Effector memory CD4-positive, alpha-beta T cell (primary cell): ENCODE measurements at regions not wholly inside any gene's neighbourhood (a gene's known extent, or its start where the extent isn't known, plus 50 kb on each side); places are given as distances from the start of the nearest gene placed in this dataset.

Experiments used
- DNase-seq, 3 donors: peaks; one replicate each; pipeline ENCODE4 v3.0.0-alpha.2; 2020
- H3K27ac ChIP-seq: 2 replicates; pipeline ENCODE4 v1.7.0; 2013; ENCODE audit warnings: mild to moderate bottlenecking, low read length, moderate library complexity; ENCODE audit not compliant: insufficient read depth, poor library complexity, severe bottlenecking
- H3K27me3 ChIP-seq: replicated peaks from 2 replicates; pipeline ENCODE4 v1.7.0; 2013; ENCODE audit warnings: mild to moderate bottlenecking, low read length; ENCODE audit not compliant: insufficient read depth, control insufficient read depth, poor library complexity, severe bottlenecking
- H3K36me3 ChIP-seq: 2 replicates; pipeline ENCODE4 v1.7.0; 2013; ENCODE audit warnings: mild to moderate bottlenecking, low read length, moderate library complexity; ENCODE audit not compliant: control insufficient read depth, insufficient read depth
- H3K4me1 ChIP-seq: 2 replicates; pipeline ENCODE4 v1.7.0; 2013; ENCODE audit warnings: low read length, mild to moderate bottlenecking; ENCODE audit not compliant: control insufficient read depth, insufficient read depth, poor library complexity, severe bottlenecking
- H3K4me3 ChIP-seq: 2 replicates; pipeline ENCODE4 v1.7.0; 2013; ENCODE audit warnings: low read length, low read depth, mild to moderate bottlenecking; ENCODE audit not compliant: insufficient read depth, poor library complexity, severe bottlenecking
- H3K9me3 ChIP-seq: 2 replicates; pipeline ENCODE4 v1.7.0; 2013; ENCODE audit warnings: mild to moderate bottlenecking, low read length, moderate library complexity; ENCODE audit not compliant: control insufficient read depth

- Histone ChIP-seq H3K36me3 (no peaks in the 10 kb centered on the region), H3K4me1 (no peaks in the 10 kb centered on the region), H3K27ac (no peak overlapping the region), H3K27me3 (no peaks in the 10 kb centered on the region), H3K4me3 (no peak overlapping the region), H3K9me3 (no peaks in the 10 kb centered on the region)
- no peak for DNase-seq
Measured at GRCh38 chr9:89868100-89868499, 263.3 kb downstream of the GADD45G start.

DNA sequence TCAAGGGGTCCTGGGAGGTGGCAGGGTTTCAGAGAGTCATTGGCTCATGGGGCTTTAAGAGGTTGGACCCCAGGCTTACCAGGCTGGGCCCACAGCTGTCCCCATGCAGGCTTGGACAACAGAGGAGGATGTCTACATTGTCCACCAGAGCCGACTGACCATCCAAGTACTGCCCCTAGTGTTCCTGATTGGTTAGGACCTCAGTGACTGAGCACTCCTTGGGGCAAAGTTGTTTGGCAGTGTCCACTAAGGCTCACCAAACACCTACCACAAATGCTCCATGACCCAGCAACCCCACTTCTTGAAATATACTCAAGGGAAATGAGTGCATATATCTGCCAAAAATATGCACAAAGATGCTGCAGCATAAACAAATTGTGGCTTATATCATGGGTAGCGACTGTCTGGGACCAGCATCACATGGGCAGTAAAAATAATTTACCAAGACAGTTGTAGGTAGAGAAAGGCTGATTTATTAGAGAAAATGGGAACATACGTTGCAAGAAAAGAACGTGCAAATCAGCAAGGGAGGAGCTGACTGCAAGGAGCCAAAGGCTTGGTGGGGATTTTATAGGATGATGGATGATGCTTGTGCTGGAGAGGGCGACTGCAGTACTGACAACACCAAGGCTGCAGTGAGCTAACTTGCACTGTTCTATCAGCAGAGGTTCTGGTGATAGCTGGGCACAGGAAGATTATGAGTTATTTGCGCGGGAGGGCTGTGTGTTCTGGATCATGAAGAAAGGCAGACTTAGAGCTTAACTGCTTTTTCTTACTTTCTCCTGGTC lies 265.2 kb downstream of the GADD45G start:
- Histone ChIP-seq H3K4me1 (no peaks in the 10 kb centered on the region), H3K36me3 (no peaks in the 10 kb centered on the region), H3K27me3 (no peaks in the 10 kb centered on the region), H3K4me3 (no peak overlapping the region), H3K9me3 (no peaks in the 10 kb centered on the region), H3K27ac (no peak overlapping the region)
- no peak for DNase-seq

DNA sequence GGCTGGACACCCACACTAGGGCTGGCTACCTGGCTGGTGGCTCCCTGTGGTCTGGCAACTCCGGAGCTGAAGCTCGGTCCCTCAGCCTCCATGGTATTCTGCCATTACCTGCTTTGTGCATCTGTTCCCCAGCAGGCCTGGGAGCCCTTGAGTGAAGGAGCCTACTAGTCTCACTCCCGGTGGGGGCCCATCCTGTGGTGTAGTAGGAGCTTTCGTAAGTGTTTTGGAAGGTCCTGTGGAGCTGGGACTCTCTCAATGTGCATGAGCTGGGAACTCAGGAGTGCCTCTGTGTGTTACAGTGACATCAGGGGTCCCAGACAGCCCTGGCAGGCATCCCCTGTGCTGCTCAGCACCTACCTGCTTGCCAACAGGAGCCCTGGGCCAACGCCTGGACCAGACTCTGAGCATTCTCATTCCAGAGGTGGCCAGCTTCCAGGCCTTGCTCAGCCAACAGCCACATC lies 267.1 kb downstream of the GADD45G start:
- no peak overlapping the region for H3K27ac ChIP-seq
- H3K27me3 ChIP-seq, result no peaks in the 10 kb centered on the region
- no peak overlapping the region for H3K4me3 ChIP-seq
- no peaks in the 10 kb centered on the region for H3K9me3 ChIP-seq
- H3K4me1 ChIP-seq, result no peaks in the 10 kb centered on the region
- DNase-seq, result no peak
- H3K36me3 ChIP-seq, result no peaks in the 10 kb centered on the region

GRCh38 chr9:89872426-89872912 lies 267.7 kb downstream of the GADD45G start:
- no peaks in the 10 kb centered on the region for H3K4me1 ChIP-seq
- H3K36me3 ChIP-seq, result no peaks in the 10 kb centered on the region
- no peak for DNase-seq
- H3K9me3 ChIP-seq, result no peaks in the 10 kb centered on the region
- no peak overlapping the region for H3K27ac ChIP-seq
- H3K27me3 ChIP-seq, result no peaks in the 10 kb centered on the region
- no peak overlapping the region for H3K4me3 ChIP-seq

- H3K36me3 ChIP-seq, result no peaks in the 10 kb centered on the region
- no peak overlapping the region for H3K27ac ChIP-seq
- no peaks in the 10 kb centered on the region for H3K9me3 ChIP-seq
- H3K4me3 ChIP-seq, result no peak overlapping the region
- no peaks in the 10 kb centered on the region for H3K4me1 ChIP-seq
- no peaks in the 10 kb centered on the region for H3K27me3 ChIP-seq
- no peak for DNase-seq
Measured at GRCh38 chr9:89872913-89873707, 268.3 kb downstream of the GADD45G start.

DNA sequence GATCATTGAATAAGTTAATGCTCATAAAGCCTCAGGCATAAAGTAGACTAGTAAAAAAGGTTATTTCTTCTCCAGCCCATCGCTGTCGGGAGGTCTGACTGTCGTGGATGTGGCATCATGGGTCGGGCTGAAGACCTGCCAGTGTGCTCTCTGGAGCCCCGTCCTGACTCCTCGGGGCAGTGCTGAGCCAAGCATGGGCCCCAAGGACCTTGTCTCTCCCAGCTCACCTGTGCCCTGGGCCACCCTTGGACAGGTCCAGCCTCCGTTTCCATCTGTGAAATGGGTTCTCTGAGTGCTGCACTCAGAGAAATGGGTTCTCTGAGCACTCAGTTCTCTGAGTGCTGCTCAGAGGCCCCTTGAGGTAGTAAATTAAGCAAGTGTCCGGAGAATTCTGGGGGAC lies 269.0 kb downstream of the GADD45G start:
- H3K4me3 ChIP-seq, result no peak overlapping the region
- no peaks in the 10 kb centered on the region for H3K4me1 ChIP-seq
- no peak for DNase-seq
- no peaks in the 10 kb centered on the region for H3K36me3 ChIP-seq
- H3K27me3 ChIP-seq, result no peaks in the 10 kb centered on the region
- H3K9me3 ChIP-seq, result no peaks in the 10 kb centered on the region
- H3K27ac ChIP-seq, result no peak overlapping the region

DNA sequence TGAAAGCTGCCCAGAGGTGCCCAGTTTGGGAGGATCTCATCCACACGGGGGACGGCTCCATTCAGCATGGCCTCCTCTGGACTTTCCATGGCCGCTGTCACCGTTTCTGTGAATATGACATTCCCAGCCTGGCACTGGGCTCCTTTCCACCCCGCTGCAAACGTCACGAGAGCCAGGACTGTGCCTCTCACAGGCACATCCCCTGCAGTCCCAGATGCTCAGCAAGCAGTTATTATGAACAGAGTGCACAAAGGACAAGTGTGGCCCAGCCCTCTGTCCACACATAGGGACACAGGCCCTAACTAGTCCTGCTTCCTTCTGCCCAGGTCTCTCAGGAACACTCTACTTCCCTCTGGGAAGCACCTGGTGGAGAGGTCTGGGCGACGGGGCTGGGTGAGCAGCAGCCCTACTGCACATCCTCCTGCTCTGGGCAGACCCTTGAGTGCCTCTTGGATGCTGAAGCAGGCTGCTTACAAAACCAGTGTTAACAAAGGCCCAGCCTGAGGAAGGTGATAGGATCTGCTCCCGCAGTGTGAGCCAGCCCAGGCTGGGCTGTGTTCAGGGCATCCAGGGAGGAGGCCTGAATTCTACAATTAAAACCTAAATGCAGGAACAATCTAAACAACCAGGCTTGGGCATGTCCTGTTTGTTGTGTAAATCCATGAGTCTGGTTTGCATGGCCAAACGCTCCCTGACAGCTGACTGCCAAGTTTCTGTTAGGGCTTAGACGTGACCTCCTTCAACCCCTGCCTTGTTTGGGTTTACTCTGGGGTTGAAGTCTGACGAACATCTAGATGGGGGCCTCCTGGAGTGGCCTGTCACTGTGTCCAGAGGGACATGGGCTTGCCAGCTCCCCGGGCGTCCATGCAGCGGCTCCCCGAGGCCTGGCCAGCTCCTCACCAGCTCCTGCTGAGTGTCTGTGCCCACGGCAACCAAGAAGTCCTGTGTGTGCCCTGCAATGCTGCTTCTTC lies 269.8 kb downstream of the GADD45G start:
- Histone ChIP-seq H3K4me1 (no peaks in the 10 kb centered on the region), H3K27me3 (no peaks in the 10 kb centered on the region), H3K27ac (no peak overlapping the region), H3K9me3 (no peaks in the 10 kb centered on the region), H3K4me3 (no peak overlapping the region), H3K36me3 (no peaks in the 10 kb centered on the region)
- DNase-seq, result no peak

DNA sequence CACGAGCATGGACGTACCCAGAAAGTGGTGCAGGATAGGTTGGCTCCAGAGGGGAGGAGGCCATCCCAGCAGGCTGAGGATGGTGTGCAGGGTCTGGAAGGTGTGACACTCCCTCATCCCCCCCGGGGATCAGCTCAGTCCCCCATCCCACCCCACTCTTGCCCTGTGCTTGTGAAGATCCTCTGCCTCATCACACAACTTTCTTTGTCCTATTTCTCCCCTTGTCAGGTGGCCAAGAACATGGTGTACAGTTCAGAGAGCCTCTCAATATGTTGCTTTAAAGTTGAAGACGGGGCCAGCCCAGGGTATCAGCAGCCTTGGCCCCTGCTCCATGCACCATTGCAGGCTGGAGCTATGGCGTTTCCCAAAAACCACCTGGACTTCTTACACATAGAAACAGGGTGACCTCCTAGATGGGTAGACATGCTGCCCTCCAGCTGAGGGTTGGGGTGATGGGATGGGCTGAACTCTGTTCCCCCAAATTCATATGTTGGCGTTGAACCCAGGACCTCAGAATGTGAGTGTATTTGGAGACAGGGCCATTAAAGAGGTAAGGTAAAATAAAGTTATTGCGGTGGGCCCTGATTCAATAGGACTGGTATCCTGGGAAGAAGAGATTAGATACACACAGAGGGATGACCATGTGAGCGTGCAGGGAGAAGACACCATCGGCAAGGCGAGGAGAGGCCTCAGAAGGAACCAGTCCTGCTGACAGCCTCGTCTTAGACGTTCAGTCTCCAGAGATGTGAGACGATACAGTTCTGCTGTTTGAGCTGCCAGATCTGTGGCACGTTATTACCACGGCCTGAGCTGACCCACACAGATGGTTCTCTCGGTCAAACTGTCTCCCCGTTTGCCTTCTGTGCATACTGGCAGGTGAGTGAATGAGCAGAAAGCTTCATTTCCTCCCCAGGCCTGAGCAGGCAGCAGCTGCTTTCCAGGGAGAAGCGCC lies 272.5 kb downstream of the GADD45G start:
- Histone ChIP-seq H3K36me3 (no peaks in the 10 kb centered on the region), H3K9me3 (no peaks in the 10 kb centered on the region), H3K27ac (no peak overlapping the region), H3K4me1 (no peaks in the 10 kb centered on the region), H3K4me3 (no peak overlapping the region), H3K27me3 (no peaks in the 10 kb centered on the region)
- no peak for DNase-seq

DNA sequence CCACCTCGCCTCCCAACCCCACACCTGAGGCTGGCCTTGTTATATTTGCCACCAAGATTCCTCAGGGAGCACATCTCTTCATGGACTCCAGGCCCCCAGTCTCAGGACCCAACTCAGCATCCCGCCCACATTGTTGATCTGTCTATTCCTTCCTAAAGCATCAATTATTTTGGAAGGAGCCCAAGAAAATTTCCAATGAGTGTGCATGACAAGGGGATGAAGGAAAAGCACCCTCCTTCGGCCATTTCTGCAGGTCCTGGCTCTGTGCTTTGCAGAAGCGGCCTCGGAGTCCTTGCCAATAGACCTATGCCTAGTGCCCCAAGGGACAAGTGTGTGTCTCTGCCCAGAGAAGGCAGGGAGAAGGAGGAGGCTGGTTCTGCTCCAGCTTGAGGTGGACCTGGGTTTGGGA lies 273.2 kb downstream of the GADD45G start:
- H3K27me3 ChIP-seq, result no peaks in the 10 kb centered on the region
- no peak overlapping the region for H3K4me3 ChIP-seq
- no peaks in the 10 kb centered on the region for H3K36me3 ChIP-seq
- H3K4me1 ChIP-seq, result no peaks in the 10 kb centered on the region
- no peak for DNase-seq
- H3K27ac ChIP-seq, result no peak overlapping the region
- H3K9me3 ChIP-seq, result no peaks in the 10 kb centered on the region
